ENCODE measurements at regions not wholly inside any gene's neighbourhood (a gene's known extent, or its start where the extent isn't known, plus 50 kb on each side); places are given as distances from the start of the nearest gene placed in this dataset.

GRCh38 chr4:129822701-129823100, 726.7 kb downstream of the C4orf33 start:
- Mint-ChIP-seq H3K36me3 (ENCODE audit: low read depth) (no peaks in the 10 kb centered on the region), H3K4me3 (ENCODE audit: unreplicated experiment) (no peak overlapping the region), H3K4me1 (ENCODE audit: low read depth) (no peaks in the 10 kb centered on the region), H3K27ac (ENCODE audit: unreplicated experiment) (no peak overlapping the region), H3K27me3 (ENCODE audit: low read depth) (no peaks in the 10 kb centered on the region), H3K9me3 (ENCODE audit: low read depth) (no peaks in the 10 kb centered on the region)
- no peak for DNase-seq (ENCODE audit: low spot score)
- no peak for TF ChIP-seq CTCF (IDR thresholded peaks at IDR 0.05)

DNA sequence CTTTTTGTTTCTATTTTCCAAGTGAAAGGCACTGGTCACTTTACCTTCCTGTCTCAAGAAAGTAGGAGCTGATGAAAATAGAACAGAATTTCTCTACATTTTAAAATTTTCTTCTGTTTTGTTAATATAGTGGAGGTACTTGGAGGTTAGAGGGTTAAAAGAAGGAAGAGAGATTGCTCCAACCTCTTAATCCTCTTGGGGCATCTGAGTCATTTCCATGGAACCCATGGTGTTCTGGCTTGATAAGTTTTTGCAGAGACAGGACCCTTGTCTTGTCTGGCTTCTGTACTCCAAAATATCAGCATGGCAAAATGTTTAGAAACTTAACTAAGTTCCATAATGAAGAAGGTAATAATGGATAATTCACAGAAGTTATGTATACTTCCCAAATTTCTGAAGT, 727.2 kb downstream of the C4orf33 start:
- H3K4me3 Mint-ChIP-seq (ENCODE audit: unreplicated experiment) = no peak overlapping the region
- TF ChIP-seq CTCF (IDR thresholded peaks at IDR 0.05) = no peak
- no peaks in the 10 kb centered on the region for H3K27me3 Mint-ChIP-seq (ENCODE audit: low read depth)
- H3K9me3 Mint-ChIP-seq (ENCODE audit: low read depth) = no peaks in the 10 kb centered on the region
- no peak overlapping the region for H3K27ac Mint-ChIP-seq (ENCODE audit: unreplicated experiment)
- DNase-seq (ENCODE audit: low spot score) = no peak
- no peaks in the 10 kb centered on the region for H3K36me3 Mint-ChIP-seq (ENCODE audit: low read depth)
- no peaks in the 10 kb centered on the region for H3K4me1 Mint-ChIP-seq (ENCODE audit: low read depth)

DNA sequence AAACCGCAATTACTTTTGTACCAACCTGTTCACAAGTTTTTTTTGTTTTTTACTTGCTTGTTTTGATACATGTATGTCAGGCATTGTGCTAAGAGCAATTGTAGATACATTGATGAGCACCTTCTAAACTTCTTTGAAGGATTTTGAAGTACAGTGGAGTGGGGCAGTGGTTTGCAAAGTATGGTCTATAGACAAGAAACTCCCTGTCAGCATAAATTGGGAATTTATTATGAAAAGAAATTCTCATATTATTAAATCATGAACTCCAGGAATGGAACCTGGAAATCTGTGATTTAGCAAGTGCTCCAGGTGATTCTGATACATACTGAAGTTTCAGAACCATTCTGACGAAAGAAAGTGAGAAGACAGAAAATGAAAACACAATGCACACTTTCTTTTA, 733.4 kb downstream of the C4orf33 start:
- TF ChIP-seq CTCF (IDR thresholded peaks at IDR 0.05) = no peak
- H3K36me3 Mint-ChIP-seq (ENCODE audit: low read depth) = no peaks in the 10 kb centered on the region
- no peak overlapping the region for H3K27ac Mint-ChIP-seq (ENCODE audit: unreplicated experiment)
- DNase-seq (ENCODE audit: low spot score) = no peak
- H3K9me3 Mint-ChIP-seq (ENCODE audit: low read depth) = no peaks in the 10 kb centered on the region
- H3K27me3 Mint-ChIP-seq (ENCODE audit: low read depth) = no peaks in the 10 kb centered on the region
- H3K4me3 Mint-ChIP-seq (ENCODE audit: unreplicated experiment) = no peak overlapping the region
- H3K4me1 Mint-ChIP-seq (ENCODE audit: low read depth) = no peaks in the 10 kb centered on the region

DNA sequence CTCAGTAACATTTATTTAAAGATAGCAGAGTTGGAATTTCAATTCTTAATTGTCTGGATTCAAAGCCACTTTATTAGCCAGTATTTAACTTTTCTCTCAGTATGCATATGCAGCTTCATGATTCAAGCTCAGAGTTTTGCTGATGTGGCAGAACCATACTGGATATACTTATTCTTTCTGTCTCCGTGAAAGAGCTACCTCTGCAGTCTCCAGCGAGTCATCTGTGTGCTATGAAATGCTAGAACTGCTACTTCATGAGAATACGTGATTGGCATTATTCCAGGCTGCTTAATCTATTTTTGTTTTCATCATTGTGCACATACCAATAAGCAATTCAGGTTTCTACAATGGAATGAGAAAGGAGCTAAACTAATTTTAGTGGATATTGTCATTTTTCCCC, 743.7 kb downstream of the C4orf33 start:
- no peak for DNase-seq (ENCODE audit: low spot score)
- no peak for TF ChIP-seq CTCF (IDR thresholded peaks at IDR 0.05)
- no peak overlapping the region for H3K4me3 Mint-ChIP-seq (ENCODE audit: unreplicated experiment)
- H3K9me3 Mint-ChIP-seq (ENCODE audit: low read depth) = peaks cover 10% of the 10 kb centered on the region
- peaks cover 8% of the 10 kb centered on the region for H3K27me3 Mint-ChIP-seq (ENCODE audit: low read depth)
- H3K4me1 Mint-ChIP-seq (ENCODE audit: low read depth) = no peaks in the 10 kb centered on the region
- peaks cover 2% of the 10 kb centered on the region for H3K36me3 Mint-ChIP-seq (ENCODE audit: low read depth)
- H3K27ac Mint-ChIP-seq (ENCODE audit: unreplicated experiment) = no peak overlapping the region

- peaks cover 8% of the 10 kb centered on the region for H3K27me3 Mint-ChIP-seq (ENCODE audit: low read depth)
- H3K4me3 Mint-ChIP-seq (ENCODE audit: unreplicated experiment) = no peak overlapping the region
- H3K36me3 Mint-ChIP-seq (ENCODE audit: low read depth) = peaks cover 2% of the 10 kb centered on the region
- H3K4me1 Mint-ChIP-seq (ENCODE audit: low read depth) = no peaks in the 10 kb centered on the region
- no peak for TF ChIP-seq CTCF (IDR thresholded peaks at IDR 0.05)
- H3K27ac Mint-ChIP-seq (ENCODE audit: unreplicated experiment) = no peak overlapping the region
- DNase-seq (ENCODE audit: low spot score) = no peak
- peaks cover 10% of the 10 kb centered on the region for H3K9me3 Mint-ChIP-seq (ENCODE audit: low read depth)
These were observed 746.1 kb downstream of the C4orf33 start for GRCh38 chr4:129842096-129842495.

Measured in chondrocyte (in vitro differentiated cells).